ENCODE measurements at regions not wholly inside any gene's neighbourhood (a gene's known extent, or its start where the extent isn't known, plus 50 kb on each side); places are given as distances from the start of the nearest gene placed in this dataset.
"Not testable (repeated sequence)": the region's sequence is repeated elsewhere in the genome, so short reads cannot be mapped to it uniquely, and the experiment has no call there.

DNA sequence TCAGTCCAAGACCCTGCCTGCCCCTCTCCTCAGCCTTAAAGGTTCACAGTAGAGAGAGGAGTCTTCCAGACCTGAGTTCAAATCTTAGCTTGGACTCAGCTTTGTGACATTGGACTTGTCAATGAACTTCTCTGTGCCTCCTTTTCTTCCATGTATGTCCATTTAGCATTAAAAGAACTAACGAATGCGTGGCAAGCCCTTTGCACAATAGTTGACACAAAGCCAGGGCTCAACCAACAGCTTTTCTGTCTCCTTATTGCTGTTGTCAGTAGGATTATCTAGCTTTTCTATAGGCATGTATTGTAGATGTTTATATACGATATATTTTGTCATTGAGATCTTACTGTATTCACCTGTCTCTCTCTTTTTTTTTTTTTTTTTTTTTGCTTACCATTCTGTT lies 450.8 kb downstream of the PTPRU start:
- TF ChIP-seq, protein P1, sequence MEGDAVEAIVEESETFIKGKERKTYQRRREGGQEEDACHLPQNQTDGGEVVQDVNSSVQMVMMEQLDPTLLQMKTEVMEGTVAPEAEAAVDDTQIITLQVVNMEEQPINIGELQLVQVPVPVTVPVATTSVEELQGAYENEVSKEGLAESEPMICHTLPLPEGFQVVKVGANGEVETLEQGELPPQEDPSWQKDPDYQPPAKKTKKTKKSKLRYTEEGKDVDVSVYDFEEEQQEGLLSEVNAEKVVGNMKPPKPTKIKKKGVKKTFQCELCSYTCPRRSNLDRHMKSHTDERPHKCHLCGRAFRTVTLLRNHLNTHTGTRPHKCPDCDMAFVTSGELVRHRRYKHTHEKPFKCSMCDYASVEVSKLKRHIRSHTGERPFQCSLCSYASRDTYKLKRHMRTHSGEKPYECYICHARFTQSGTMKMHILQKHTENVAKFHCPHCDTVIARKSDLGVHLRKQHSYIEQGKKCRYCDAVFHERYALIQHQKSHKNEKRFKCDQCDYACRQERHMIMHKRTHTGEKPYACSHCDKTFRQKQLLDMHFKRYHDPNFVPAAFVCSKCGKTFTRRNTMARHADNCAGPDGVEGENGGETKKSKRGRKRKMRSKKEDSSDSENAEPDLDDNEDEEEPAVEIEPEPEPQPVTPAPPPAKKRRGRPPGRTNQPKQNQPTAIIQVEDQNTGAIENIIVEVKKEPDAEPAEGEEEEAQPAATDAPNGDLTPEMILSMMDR (IDR thresholded peaks at IDR 0.05; ENCODE audit: low read depth, low read length): no peak

DNA sequence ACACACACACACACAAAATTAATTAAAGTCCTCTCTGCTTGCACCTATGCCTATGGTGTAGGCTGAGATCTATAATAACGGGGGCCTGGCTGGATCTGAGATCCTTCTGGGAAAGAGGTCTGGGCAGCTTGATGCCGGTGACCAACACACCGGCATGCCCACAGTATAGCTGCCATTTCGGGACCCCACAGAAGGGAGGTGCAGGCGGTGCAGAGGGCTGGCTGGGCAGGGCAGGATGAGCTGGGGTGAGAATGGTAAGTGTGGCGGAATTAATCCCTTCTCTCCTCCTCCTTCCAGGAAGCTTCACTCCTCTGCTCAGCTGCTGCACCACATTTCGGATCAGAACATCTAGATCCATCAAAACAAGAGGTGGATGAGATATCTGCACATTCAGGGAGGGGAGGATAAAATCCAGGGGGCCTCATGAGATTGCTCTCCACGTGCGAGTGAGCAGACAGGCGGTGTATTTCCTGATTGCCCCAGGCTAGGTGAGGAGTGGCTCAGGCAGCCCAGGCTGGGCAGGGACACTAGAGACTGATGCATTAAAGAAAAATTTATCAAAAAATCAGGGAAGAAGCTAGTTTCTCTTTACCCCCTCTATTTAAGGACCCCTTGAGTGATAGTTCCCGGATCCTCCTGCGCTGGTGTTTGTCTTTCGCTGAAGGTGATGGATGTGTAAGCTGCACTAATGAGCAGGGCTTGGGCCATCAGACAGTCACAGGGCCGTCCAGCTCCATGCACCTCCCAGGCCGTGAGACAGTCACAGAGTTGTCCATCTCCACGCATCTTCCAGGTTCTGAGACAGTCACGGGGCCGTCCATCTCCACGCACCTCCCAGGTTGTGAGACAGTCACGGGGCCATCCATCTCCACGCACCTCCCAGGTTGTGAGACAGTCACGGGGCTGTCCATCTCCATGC lies 449.9 kb downstream of the PTPRU start:
- H3K4me3 ChIP-seq (ENCODE audit: low read depth, low read length): no peak overlapping the region
- TF ChIP-seq, protein P1 (IDR thresholded peaks at IDR 0.05; ENCODE audit: low read depth, low read length): no peak

More for the DNA sequence above, 450.8 kb downstream of the PTPRU start:
- no peak overlapping the region for H3K4me3 ChIP-seq (ENCODE audit: low read depth, low read length)

DNA sequence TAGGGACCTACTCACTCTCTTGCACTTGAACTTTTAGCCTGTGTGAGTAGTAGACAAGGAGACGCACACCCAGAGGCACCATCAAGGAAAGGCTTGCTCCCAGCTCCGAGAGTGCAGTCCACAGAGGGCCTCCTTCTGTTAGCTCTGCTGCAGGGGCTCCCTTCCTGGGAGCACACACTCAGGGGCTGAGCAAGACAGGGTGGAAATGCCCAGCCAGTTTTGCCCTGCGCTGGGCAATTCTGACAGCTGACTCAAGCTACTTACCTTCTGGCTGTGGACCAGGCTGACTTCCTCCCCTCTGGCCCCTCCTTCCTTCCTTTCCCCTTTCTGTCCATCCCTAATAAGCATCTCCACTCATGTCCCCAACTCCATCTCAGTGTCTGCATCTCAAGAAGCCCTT lies 449.1 kb downstream of the PTPRU start:
- TF ChIP-seq, protein P1 (IDR thresholded peaks at IDR 0.05; ENCODE audit: low read depth, low read length): no peak
- H3K4me3 ChIP-seq (ENCODE audit: low read depth, low read length): no peak overlapping the region

DNA sequence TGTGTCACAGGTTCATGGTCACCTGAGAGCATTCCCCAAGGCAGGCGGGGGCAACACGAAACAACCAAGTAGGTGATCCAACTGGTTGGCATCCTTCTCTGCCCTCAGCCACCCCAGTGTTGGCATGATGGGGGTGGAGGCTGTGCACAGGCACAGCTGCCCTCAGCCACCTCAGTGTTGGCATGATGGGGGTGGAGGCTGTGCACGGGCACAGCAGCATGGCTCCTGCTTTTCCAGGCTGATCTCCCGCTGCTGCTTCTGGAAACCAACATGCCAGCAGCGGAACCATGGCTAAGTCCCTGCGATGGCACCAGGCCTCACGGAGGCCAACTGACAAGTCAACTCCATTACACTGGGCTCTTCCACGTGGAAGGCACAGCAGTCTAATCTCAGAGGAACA lies 447.8 kb downstream of the PTPRU start:
- H3K4me3 ChIP-seq (ENCODE audit: low read depth, low read length): no peak overlapping the region
- TF ChIP-seq, protein P1 (IDR thresholded peaks at IDR 0.05; ENCODE audit: low read depth, low read length): no peak

DNA sequence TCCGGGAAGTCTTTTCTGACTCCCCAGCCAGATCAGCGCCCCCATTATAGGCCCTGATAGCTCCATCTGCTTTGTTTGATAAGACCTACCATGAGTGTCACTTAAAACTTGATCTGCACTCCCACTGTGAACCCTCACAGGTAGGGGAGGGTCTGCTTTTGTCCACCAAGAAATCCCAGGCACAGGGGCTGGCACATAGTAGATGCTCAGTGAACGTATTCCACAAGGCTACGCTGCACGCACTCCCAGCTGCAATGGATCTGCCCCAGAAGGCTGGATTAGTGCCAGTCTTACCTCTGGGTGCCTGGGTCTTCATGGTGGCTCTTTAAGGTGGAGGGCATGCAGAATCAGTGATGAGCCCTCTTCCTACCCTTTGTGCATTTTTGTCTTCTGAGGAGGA lies 447.1 kb downstream of the PTPRU start:
- TF ChIP-seq, protein P1 (IDR thresholded peaks at IDR 0.05; ENCODE audit: low read depth, low read length): no peak
- no peak overlapping the region for H3K4me3 ChIP-seq (ENCODE audit: low read depth, low read length)

DNA sequence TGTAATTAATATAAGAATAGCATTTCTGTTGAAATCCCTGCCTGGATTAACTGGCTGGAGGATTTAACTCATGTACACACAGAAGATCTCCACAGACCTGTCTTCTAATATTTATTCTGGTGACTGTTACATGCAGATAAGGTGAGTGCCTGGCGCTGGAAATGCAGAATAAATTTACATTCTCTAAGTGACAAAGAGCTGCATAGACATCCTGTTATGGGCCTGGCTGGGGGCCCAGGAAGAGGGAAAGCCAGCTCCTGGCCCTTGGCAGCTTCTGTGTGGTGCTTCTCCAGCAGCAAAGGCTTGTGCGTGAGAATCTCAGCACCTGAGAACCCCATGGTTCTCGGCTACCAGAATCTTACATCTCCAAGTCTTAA lies 446.6 kb downstream of the PTPRU start:
- H3K4me3 ChIP-seq (ENCODE audit: low read depth, low read length): no peak overlapping the region
- TF ChIP-seq, protein P1 (IDR thresholded peaks at IDR 0.05; ENCODE audit: low read depth, low read length): no peak

DNA sequence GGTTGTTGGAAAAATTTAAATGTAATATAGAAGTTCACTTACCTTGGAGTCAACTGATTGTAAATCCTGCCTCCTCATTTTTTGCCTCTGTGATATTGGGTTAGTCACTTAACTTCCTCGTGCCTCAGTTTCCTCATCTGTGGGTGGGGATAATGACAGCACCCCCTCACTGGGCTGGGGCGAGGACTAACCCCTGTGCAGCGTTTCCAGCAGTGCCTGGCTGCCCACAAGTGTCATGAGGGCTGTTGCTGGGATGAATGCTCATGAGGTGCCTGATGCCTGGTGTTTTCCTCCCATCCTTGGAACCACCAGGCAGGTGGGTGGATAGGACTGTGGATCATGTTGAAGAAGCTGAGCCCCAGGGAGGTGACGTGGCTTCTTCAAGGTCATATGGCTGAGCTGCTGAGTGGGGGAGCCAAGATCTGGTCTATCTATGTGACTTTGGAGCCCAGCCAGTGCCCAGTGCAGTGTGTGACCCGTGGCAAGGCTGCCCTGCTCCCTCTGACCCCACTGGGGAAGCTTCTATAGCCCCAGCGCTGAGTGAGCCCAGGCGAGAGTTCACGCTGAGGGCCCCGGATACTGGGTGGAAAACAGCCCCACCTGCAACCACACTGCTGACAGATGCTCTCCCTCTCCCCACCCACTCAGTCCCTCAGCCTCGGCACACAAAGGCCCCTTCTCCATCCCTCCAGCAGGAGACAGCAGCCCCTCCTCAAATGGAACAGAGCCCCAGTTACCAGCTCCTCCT lies 446.0 kb downstream of the PTPRU start:
- TF ChIP-seq, protein P1 (IDR thresholded peaks at IDR 0.05; ENCODE audit: low read depth, low read length): no peak

DNA sequence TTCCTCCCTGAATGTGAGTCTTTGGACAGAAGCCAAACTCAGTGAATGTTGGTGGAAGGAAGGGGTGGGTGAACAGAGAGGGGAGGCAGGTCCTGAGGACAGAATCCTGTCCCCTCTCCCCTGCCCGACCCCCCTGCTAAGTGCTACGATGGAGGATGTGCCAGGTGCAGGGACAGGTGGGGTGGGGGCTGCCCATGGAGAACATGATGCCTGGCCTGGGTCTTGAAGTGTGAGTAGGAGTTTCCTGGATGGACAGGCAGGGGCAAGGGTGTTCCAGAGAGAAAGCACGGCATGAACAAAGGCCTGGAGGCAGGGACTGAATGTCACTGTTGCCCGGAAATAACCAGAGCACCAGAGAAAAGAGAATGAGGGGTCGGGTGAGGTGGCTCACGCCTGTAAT lies 445.1 kb downstream of the PTPRU start:
- not testable (repeated sequence) for H3K4me3 ChIP-seq (ENCODE audit: low read depth, low read length)

More for the DNA sequence above, 446.0 kb downstream of the PTPRU start:
- H3K4me3 ChIP-seq (ENCODE audit: low read depth, low read length): no peak overlapping the region

Data from WI38 (cell line).